A549 (cell line): ENCODE measurements at regions not wholly inside any gene's neighbourhood (a gene's known extent, or its start where the extent isn't known, plus 50 kb on each side); places are given as distances from the start of the nearest gene placed in this dataset.
"Not testable (repeated sequence)": the region's sequence is repeated elsewhere in the genome, so short reads cannot be mapped to it uniquely, and the experiment has no call there.

Experiments used
- ATAC-seq, 2 experiments: fragments of 200-7000 bp in 1 of 2; fragments of >200 bp in 1 of 2; cut with Nextera tagmentation in 1 of 2; cut with Tn5 transposase in 1 of 2; 3 replicates each; pipeline versions ENCODE4 v1.8.0 to v1.9.1; 2018 to 2020; ENCODE audit warnings: mild to moderate bottlenecking in 1 of 2, moderate library complexity in 1 of 2
- CTCF ChIA-PET: fragments of 300-600 bp; sonication (Branson Sonifier 250); formaldehyde crosslinking; extraction: SDS; loops from one replicate; lab custom pipeline; 2021; ENCODE audit warnings: antibody characterized with exemption, inconsistent platforms; lab: Yijun Ruan, JAX
- POLR2A ChIA-PET: fragments of 350-600 bp; formaldehyde crosslinking; extraction: SDS; loops from one replicate; lab custom pipeline; 2021; ENCODE audit warnings: antibody characterized with exemption, inconsistent platforms; lab: Yijun Ruan, JAX
- DNase-seq, 2 experiments: peaks; one replicate each; pipeline versions ENCODE4 v3.0.0 to v3.0.0-alpha.2; 2011 to 2016; ENCODE audit warnings: low read depth in 1 of 2, low spot score in 1 of 2
- FAIRE-seq: peaks from 2 replicates; lab custom pipeline; 2011; peaks lifted over from hg19 to GRCh38; lab: Jason Lieb, UNC
- H3K27ac ChIP-seq, 2 experiments: fragments of >200 bp; sonication (Bioruptor Twin); formaldehyde crosslinking; 3 replicates each; pipeline ENCODE4 v1.5.1; 2016 to 2017
- H3K4me1 ChIP-seq: fragments of >200 bp; sonication (Bioruptor Twin); formaldehyde crosslinking; 3 replicates; pipeline ENCODE4 v1.6.1; 2016
- H3K4me2 ChIP-seq: fragments of >200 bp; sonication (Bioruptor Twin); formaldehyde crosslinking; 3 replicates; pipeline ENCODE4 v1.6.1; 2016
- H3K4me3 ChIP-seq: fragments of >200 bp; sonication (Bioruptor Twin); formaldehyde crosslinking; 3 replicates; pipeline ENCODE4 v1.5.1; 2016
- H3K9me3 ChIP-seq: fragments of >200 bp; sonication (Bioruptor Twin); formaldehyde crosslinking; 3 replicates; pipeline ENCODE4 v1.6.1; 2016
- CBX2 ChIP-seq: fragments of 200-600 bp; sonication (generic); IDR thresholded peaks from 2 replicates; pipeline ENCODE4 v1.6.1; 2016; ENCODE audit warnings: low read depth, mild to moderate bottlenecking, borderline replicate concordance
- CBX8 ChIP-seq: fragments of 200-600 bp; sonication (generic); IDR thresholded peaks from 2 replicates; pipeline ENCODE4 v1.6.1; 2016
- FOSB ChIP-seq: fragments of 250-450 bp; sonication (Bioruptor Pico); IDR thresholded peaks from 2 replicates; pipeline ENCODE4 v1.5.0; 2020; ENCODE audit warnings: mild to moderate bottlenecking, moderate library complexity
- JUNB ChIP-seq: fragments of >200 bp; sonication (Bioruptor Twin); formaldehyde crosslinking; IDR thresholded peaks from 2 replicates; pipeline ENCODE4 v1.6.1; 2016
- MAFK ChIP-seq: fragments of 450-650 bp; IDR thresholded peaks from 2 replicates; pipeline ENCODE4 v1.6.1; 2014; ENCODE audit not compliant: partially characterized antibody
- MAZ ChIP-seq: fragments of 150-350 bp; IDR thresholded peaks from 2 replicates; pipeline ENCODE4 v1.6.1; 2014; ENCODE audit warnings: antibody characterized with exemption, low read depth, low read length, borderline replicate concordance
- NPAS2 ChIP-seq: fragments of 250-450 bp; sonication (Bioruptor Pico); IDR thresholded peaks from 2 replicates; pipeline ENCODE4 v1.8.0; 2022; ENCODE audit warnings: mild to moderate bottlenecking, moderate library complexity, borderline replicate concordance
- POLR2A ChIP-seq: IDR thresholded peaks from 2 replicates; pipeline ENCODE4 v1.6.1; 2012; ENCODE audit warnings: mild to moderate bottlenecking, low read length
- POLR2AphosphoS2 ChIP-seq: conservative IDR thresholded peaks from 2 replicates; pipeline ENCODE4 v1.6.1; 2012; ENCODE audit warnings: low read length, improper control_type of control experiment, inconsistent platforms
- SREBF2 ChIP-seq: fragments of 450-650 bp; IDR thresholded peaks from 2 replicates; pipeline ENCODE4 v1.6.1; 2014; ENCODE audit warnings: mild to moderate bottlenecking, moderate library complexity
- ZNF302 ChIP-seq: fragments of 250-450 bp; sonication (Bioruptor Pico); IDR thresholded peaks from 2 replicates; pipeline ENCODE4 v1.9.0; 2021; ENCODE audit warnings: inconsistent platforms, mild to moderate bottlenecking, moderate library complexity
- WGBS: methylation state at CpG from one replicate; pipeline ENCODE4 v1.1.6; 2017; ENCODE audit errors: missing lambda C conversion rate; 5-methylcytosine and 5-hydroxymethylcytosine counted together
- TF ChIP-seq, protein P1 (sequence below): fragments of 450-650 bp; IDR thresholded peaks from 2 replicates; pipeline ENCODE4 v1.6.1; 2014; ENCODE audit warnings: antibody characterized with exemption

- no peak for FAIRE-seq
Measured at GRCh38 chr2:97348265-97348664, 235.3 kb downstream of the ANKRD36 start.

GRCh38 chr2:97344937-97345336 is 232.0 kb downstream of the ANKRD36 start:
- DNase-seq, H3K9me3 ChIP-seq, POLR2A ChIA-PET, H3K27ac ChIP-seq, ATAC-seq, CTCF ChIA-PET, FAIRE-seq, H3K4me3 ChIP-seq, H3K4me2 ChIP-seq, H3K4me1 ChIP-seq: not testable (repeated sequence)
- WGBS: no CpG with 5 or more reads among the region's 4 CpGs

More at GRCh38 chr2:97348265-97348664, 235.3 kb downstream of the ANKRD36 start:
- Histone ChIP-seq H3K9me3 (no peaks in the 10 kb centered on the region), H3K27ac (no peak overlapping the region), H3K4me2 (no peak overlapping the region), H3K4me3 (no peak overlapping the region)
- 3% methylated on average over 3 of the region's 3 CpGs for WGBS
- CTCF ChIA-PET: no interaction called here
- DNase-seq: no peak
- TF ChIP-seq NPAS2 (CRISPR knock-in tag) (no peak), JUNB (no peak), POLR2A (no peak), MAZ (no peak), CBX2 (no peak), POLR2AphosphoS2 (no peak), FOSB (CRISPR knock-in tag) (no peak), MAFK (no peak), ZNF302 (no peak), SREBF2 (no peak), CBX8 (no peak)
- TF ChIP-seq, protein P1, sequence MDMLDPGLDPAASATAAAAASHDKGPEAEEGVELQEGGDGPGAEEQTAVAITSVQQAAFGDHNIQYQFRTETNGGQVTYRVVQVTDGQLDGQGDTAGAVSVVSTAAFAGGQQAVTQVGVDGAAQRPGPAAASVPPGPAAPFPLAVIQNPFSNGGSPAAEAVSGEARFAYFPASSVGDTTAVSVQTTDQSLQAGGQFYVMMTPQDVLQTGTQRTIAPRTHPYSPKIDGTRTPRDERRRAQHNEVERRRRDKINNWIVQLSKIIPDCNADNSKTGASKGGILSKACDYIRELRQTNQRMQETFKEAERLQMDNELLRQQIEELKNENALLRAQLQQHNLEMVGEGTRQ: no peak
- TF ChIP-seq, all 56 proteins: peak for 0
- POLR2A ChIA-PET: no interaction called here
- no peak for ATAC-seq
- H3K4me1 ChIP-seq: no peaks in the 10 kb centered on the region

DNA sequence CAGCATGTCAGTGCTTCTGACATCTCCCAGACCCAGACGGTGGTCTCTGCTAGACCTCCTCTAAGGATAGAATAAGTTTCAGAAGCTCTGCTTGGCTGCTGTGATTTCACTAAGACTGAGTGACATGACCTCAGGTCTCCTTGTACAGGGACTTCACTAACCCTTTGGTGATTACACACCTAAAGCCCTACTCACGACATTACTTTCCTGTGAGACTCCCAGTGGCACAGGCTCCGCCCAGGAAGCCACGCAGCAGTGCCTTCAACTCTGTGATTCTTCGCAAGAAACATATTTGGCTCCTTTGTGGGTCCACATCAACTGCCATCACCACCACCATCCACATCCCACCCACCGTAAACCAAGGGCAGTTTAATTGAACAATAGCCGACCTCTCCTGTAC is 220.7 kb downstream of the ANKRD36 start:
- H3K27ac ChIP-seq, H3K4me1 ChIP-seq, CTCF ChIA-PET, DNase-seq, H3K9me3 ChIP-seq, POLR2A ChIA-PET, FAIRE-seq, H3K4me3 ChIP-seq, ATAC-seq, H3K4me2 ChIP-seq: not testable (repeated sequence)
- WGBS: no CpG with 5 or more reads among the region's 7 CpGs

DNA sequence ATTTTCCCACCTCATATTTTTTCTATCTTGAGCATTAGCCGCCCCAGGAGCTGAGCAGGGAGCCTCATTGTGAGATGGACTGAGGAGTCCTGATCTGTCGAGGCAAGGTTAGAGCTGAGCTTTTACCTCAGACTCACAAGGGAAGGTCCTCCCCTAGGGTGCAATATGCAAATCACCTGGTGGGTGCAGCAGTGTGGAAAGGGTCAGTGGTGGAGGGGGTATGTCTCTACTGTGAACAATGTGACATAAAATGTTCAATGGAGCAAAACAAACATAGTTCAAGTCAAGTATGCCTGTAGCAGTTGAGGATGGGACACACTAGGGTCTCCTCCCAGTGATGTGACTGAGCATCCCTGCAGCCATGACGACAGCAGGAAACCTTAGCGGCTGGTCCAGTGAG is 219.2 kb downstream of the ANKRD36 start:
- H3K9me3 ChIP-seq, POLR2A ChIA-PET, CTCF ChIA-PET, DNase-seq, H3K27ac ChIP-seq, H3K4me1 ChIP-seq, FAIRE-seq, H3K4me2 ChIP-seq, H3K4me3 ChIP-seq: not testable (repeated sequence)
- 0 out of 6 replicates have a peak, but pooled peaks of 1 of the 2 experiments have one; percentile 48 for ATAC-seq
- no CpG with 5 or more reads among the region's 4 CpGs for WGBS

GRCh38 chr2:97321936-97322713 is 209.2 kb downstream of the ANKRD36 start:
- DNase-seq, H3K4me2 ChIP-seq, H3K27ac ChIP-seq, H3K9me3 ChIP-seq, CTCF ChIA-PET, FAIRE-seq, H3K4me3 ChIP-seq, H3K4me1 ChIP-seq, POLR2A ChIA-PET: not testable (repeated sequence)
- WGBS: no CpG with 5 or more reads among the region's 9 CpGs
- ATAC-seq: peak; percentile 81 to 83

- DNase-seq, H3K4me2 ChIP-seq, H3K4me1 ChIP-seq, H3K27ac ChIP-seq, FAIRE-seq, H3K4me3 ChIP-seq, H3K9me3 ChIP-seq, POLR2A ChIA-PET, CTCF ChIA-PET: not testable (repeated sequence)
- WGBS: 18% methylated on average over 3 of the region's 4 CpGs
- ATAC-seq: peak; percentile 29 to 47; a peak in 2 of 6 replicates
Measured at GRCh38 chr2:97315358-97315757, 202.4 kb downstream of the ANKRD36 start.

DNA sequence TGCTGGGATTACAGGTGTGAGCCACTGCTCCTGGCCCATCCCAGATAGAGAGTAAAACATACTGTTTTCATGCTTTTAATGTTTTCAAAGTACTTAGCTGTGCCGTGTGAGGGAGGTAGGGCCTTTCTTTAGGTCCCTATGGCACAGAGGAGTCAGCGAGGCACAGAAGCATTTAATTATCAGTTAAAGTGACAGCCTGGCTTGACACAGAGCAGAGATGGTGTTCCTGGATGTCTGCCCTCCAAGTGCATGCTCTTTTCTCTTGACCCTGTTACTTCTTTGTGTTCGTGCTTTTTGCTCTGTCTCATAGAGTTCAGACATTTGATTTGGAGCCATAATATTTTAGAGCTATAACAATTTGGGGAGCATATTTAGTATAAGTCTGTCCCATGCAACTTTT is 199.5 kb downstream of the ANKRD36 start:
- FAIRE-seq, ATAC-seq, H3K27ac ChIP-seq, H3K4me3 ChIP-seq, H3K4me2 ChIP-seq, CTCF ChIA-PET, DNase-seq, H3K9me3 ChIP-seq, POLR2A ChIA-PET, H3K4me1 ChIP-seq: not testable (repeated sequence)
- no CpG with 5 or more reads among the region's 3 CpGs for WGBS

DNA sequence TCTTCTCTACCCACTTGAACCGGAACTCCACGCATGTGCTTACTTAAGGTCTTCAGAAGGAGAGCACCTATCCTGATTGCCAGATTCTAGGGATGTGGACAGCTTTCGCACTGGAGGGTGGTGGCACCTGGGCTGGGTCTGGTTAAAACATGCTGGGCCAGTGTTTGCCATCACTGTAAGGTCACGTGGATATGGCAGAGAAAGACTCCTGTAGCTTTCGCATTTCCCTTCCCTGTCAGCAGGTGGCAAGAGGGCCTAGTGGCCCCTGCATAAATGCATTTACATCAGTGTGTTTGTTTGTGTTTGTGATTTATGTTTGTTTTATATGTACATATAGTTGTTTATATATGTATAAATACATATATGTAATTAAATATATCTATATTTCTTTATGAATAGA is 192.5 kb downstream of the ANKRD36 start:
- H3K27ac ChIP-seq, CTCF ChIA-PET, FAIRE-seq, DNase-seq, POLR2A ChIA-PET, H3K4me2 ChIP-seq, H3K4me1 ChIP-seq, H3K4me3 ChIP-seq, H3K9me3 ChIP-seq: not testable (repeated sequence)
- WGBS: no CpG with 5 or more reads among the region's 5 CpGs
- ATAC-seq: peak in 1 of 2 experiments; percentile 60; a peak in 2 of 6 replicates

- H3K4me2 ChIP-seq, POLR2A ChIA-PET, FAIRE-seq, H3K9me3 ChIP-seq, H3K4me1 ChIP-seq, H3K4me3 ChIP-seq, H3K27ac ChIP-seq, DNase-seq, CTCF ChIA-PET, ATAC-seq: not testable (repeated sequence)
- no CpG with 5 or more reads among the region's 8 CpGs for WGBS
Measured at GRCh38 chr2:97302881-97303280, 189.9 kb downstream of the ANKRD36 start.
